ENCODE measurements at regions not wholly inside any gene's neighbourhood (a gene's known extent, or its start where the extent isn't known, plus 50 kb on each side); places are given as distances from the start of the nearest gene placed in this dataset.

DNA sequence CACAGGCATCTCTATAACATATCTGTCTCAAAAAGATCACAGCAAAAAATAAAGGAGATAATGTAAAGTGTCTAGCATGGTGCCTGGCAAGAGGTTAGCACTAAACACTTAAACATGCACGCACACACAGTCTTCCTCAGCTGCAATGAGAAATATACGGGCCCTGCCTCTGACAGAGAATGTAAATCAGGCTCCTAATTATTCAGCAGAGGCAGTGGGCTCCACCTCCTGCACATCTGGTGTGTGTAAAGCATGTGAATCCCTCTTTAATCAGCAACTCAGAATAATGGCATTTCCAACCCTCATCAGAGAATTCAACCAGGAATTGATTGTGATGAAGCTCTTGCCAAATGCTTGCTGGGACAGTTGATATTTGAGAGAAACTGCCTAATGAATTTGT lies 85.6 kb upstream of the KCNA3 start:
- TF ChIP-seq, protein P1, sequence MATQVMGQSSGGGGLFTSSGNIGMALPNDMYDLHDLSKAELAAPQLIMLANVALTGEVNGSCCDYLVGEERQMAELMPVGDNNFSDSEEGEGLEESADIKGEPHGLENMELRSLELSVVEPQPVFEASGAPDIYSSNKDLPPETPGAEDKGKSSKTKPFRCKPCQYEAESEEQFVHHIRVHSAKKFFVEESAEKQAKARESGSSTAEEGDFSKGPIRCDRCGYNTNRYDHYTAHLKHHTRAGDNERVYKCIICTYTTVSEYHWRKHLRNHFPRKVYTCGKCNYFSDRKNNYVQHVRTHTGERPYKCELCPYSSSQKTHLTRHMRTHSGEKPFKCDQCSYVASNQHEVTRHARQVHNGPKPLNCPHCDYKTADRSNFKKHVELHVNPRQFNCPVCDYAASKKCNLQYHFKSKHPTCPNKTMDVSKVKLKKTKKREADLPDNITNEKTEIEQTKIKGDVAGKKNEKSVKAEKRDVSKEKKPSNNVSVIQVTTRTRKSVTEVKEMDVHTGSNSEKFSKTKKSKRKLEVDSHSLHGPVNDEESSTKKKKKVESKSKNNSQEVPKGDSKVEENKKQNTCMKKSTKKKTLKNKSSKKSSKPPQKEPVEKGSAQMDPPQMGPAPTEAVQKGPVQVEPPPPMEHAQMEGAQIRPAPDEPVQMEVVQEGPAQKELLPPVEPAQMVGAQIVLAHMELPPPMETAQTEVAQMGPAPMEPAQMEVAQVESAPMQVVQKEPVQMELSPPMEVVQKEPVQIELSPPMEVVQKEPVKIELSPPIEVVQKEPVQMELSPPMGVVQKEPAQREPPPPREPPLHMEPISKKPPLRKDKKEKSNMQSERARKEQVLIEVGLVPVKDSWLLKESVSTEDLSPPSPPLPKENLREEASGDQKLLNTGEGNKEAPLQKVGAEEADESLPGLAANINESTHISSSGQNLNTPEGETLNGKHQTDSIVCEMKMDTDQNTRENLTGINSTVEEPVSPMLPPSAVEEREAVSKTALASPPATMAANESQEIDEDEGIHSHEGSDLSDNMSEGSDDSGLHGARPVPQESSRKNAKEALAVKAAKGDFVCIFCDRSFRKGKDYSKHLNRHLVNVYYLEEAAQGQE (IDR thresholded peaks at IDR 0.05; ENCODE audit: low read depth) = no peak
- no peak for TF ChIP-seq RAD21 (IDR thresholded peaks at IDR 0.05; ENCODE audit: low read depth)
- TF ChIP-seq FOXM1 (IDR thresholded peaks at IDR 0.05; ENCODE audit: borderline replicate concordance, low read depth) = no peak
- TF ChIP-seq, protein P2, sequence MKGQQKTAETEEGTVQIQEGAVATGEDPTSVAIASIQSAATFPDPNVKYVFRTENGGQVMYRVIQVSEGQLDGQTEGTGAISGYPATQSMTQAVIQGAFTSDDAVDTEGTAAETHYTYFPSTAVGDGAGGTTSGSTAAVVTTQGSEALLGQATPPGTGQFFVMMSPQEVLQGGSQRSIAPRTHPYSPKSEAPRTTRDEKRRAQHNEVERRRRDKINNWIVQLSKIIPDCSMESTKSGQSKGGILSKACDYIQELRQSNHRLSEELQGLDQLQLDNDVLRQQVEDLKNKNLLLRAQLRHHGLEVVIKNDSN (IDR thresholded peaks at IDR 0.05) = no peak
- TF ChIP-seq EP300 (IDR thresholded peaks at IDR 0.05; ENCODE audit: borderline replicate concordance) = no peak
- no peak for TF ChIP-seq CEBPB (IDR thresholded peaks at IDR 0.05)
- TF ChIP-seq, protein P3, sequence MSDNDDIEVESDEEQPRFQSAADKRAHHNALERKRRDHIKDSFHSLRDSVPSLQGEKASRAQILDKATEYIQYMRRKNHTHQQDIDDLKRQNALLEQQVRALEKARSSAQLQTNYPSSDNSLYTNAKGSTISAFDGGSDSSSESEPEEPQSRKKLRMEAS (IDR thresholded peaks at IDR 0.05) = no peak
- TF ChIP-seq YY1 (IDR thresholded peaks at IDR 0.05; ENCODE audit: low read depth) = no peak
- no peak for TF ChIP-seq TAF1 (IDR thresholded peaks at IDR 0.05; ENCODE audit: low read depth)
- TF ChIP-seq EGR1 (IDR thresholded peaks at IDR 0.05) = no peak
